Right atrium auricular region (tissue), 2 donors: ENCODE measurements at regions not wholly inside any gene's neighbourhood (a gene's known extent, or its start where the extent isn't known, plus 50 kb on each side); places are given as distances from the start of the nearest gene placed in this dataset.

Experiments used
- DNase-seq: peaks from one replicate; pipeline ENCODE4 v3.0.0-alpha.2; 2019; ENCODE audit warnings: low spot score
- H3K27ac ChIP-seq, 2 donors: fragments of 200-600 bp; sonication (generic); 1 replicate in 1 of 2; 2 replicates in 1 of 2; pipeline ENCODE4 v1.5.1; 2016 to 2019
- H3K27me3 ChIP-seq, 2 donors: fragments of 200-600 bp; sonication (generic); one replicate each; pipeline versions ENCODE4 v1.5.1 to v1.6.0; 2017 to 2019
- H3K36me3 ChIP-seq: fragments of 200-600 bp; sonication (generic); one replicate; pipeline ENCODE4 v1.5.1; 2016
- H3K4me1 ChIP-seq, 2 donors: fragments of 200-600 bp; sonication (generic); one replicate each; pipeline versions ENCODE4 v1.5.1 to v1.6.0; 2017 to 2019
- H3K4me3 ChIP-seq, 2 donors: fragments of 200-600 bp; sonication (generic); 1 replicate in 1 of 2; 2 replicates in 1 of 2; pipeline ENCODE4 v1.5.1; 2017 to 2019; ENCODE audit warnings: mild to moderate bottlenecking in 1 of 2, moderate library complexity in 1 of 2
- H3K9me3 ChIP-seq, 2 donors: fragments of 200-600 bp; sonication (generic); one replicate each; pipeline ENCODE4 v1.5.1; 2019
- CTCF ChIP-seq, 2 donors: fragments of 200-600 bp; sonication (generic); IDR thresholded peaks; one replicate each; pipeline ENCODE4 v1.5.1; 2019; ENCODE audit warnings: antibody characterized with exemption in 2 of 2

GRCh38 chr17:73733517-73733916 lies 89.3 kb upstream of the SDK2 start:
- Histone ChIP-seq H3K4me3 (no peak overlapping the region), H3K36me3 (no peaks in the 10 kb centered on the region), H3K27me3 (no peaks in the 10 kb centered on the region), H3K27ac (no peak overlapping the region), H3K9me3 (peaks cover 0 to 17% of the 10 kb centered on the region in 2 donors), H3K4me1 (no peaks in the 10 kb centered on the region)
- no peak for TF ChIP-seq CTCF (IDR thresholded peaks at IDR 0.05)
- no peak for DNase-seq

DNA sequence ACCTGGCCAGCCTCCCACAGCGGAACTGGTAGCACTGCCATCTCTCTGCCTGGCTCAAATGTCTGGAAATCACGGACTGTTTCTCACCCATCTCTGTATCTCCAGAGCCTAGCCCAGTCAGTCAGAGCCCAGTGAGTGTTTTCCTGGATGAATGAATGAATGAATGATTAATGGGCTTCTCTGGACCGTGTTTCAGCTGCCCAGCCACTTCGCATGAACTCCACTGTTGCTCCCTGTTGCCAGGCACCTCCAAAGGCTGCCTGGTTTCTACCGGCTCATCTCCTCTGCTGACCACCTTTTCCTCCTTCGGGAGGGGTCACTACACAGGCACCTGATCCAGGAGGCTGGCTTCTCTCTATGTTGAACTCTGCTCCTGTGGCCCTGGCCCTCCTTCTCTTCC lies 91.0 kb upstream of the SDK2 start:
- H3K27me3 ChIP-seq = no peaks in the 10 kb centered on the region
- H3K4me3 ChIP-seq = no peak overlapping the region
- no peak for TF ChIP-seq CTCF (IDR thresholded peaks at IDR 0.05)
- H3K27ac ChIP-seq = no peak overlapping the region
- DNase-seq = no peak
- no peaks in the 10 kb centered on the region for H3K36me3 ChIP-seq
- H3K9me3 ChIP-seq = peaks cover 0 to 14% of the 10 kb centered on the region in 2 donors
- H3K4me1 ChIP-seq = no peaks in the 10 kb centered on the region

DNA sequence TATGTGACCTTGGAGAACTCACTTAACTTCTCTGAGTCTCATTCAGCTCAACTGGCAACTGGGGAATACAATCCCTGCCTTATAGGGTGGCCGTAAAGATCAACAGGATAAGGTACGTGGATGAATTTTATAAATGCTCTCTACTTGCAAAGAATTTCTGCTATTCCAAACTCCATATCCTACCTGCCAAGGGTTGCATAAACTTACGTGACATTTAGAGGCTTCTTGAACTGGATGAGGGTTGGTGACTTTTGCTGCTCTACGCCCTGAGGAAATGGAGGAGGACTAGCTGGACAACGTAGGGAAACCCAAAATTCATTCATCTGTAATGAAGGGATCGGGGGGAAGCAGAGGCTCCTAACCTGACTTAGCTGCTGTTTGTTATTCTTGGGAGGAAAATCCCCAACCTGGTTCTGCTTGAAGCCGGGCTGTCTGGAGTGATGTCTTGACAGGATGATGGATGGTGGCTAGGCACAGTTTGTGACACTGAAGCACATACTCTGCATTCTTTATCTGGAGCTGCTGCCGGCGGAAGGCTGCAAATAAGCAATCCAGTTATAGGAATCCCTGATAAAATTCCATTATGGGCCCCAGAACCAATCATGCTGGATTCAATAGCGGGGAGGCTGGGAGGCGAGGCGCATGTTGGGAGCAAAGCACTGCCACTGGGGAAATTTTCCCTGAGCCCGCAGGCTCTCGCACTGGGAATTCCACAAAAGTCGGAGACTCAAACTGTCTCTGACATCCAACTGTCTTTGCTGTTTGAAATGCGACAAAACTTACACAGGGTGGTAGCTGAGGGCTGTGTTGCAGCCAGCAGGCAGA lies 94.7 kb upstream of the SDK2 start:
- H3K36me3 ChIP-seq = no peaks in the 10 kb centered on the region
- peak overlapping the region in 1 of 2 donors; percentile 11 for H3K27ac ChIP-seq
- no peak overlapping the region for H3K4me3 ChIP-seq
- no peaks in the 10 kb centered on the region for H3K27me3 ChIP-seq
- H3K9me3 ChIP-seq = no peaks in the 10 kb centered on the region
- DNase-seq = no peak
- H3K4me1 ChIP-seq = no peaks in the 10 kb centered on the region
- no peak for TF ChIP-seq CTCF (IDR thresholded peaks at IDR 0.05)

- no peak for DNase-seq
- no peaks in the 10 kb centered on the region for H3K36me3 ChIP-seq
- no peak overlapping the region for H3K27ac ChIP-seq
- no peaks in the 10 kb centered on the region for H3K9me3 ChIP-seq
- no peaks in the 10 kb centered on the region for H3K27me3 ChIP-seq
- no peak overlapping the region for H3K4me3 ChIP-seq
- no peak for TF ChIP-seq CTCF (IDR thresholded peaks at IDR 0.05)
- H3K4me1 ChIP-seq = no peaks in the 10 kb centered on the region
Observed at GRCh38 chr17:73740370-73740769, 96.1 kb upstream of the SDK2 start.

- Histone ChIP-seq H3K36me3 (no peaks in the 10 kb centered on the region), H3K27me3 (no peaks in the 10 kb centered on the region), H3K9me3 (no peaks in the 10 kb centered on the region), H3K4me3 (no peak overlapping the region), H3K27ac (no peak overlapping the region), H3K4me1 (no peaks in the 10 kb centered on the region)
- DNase-seq = no peak
- no peak for TF ChIP-seq CTCF (IDR thresholded peaks at IDR 0.05)
Observed at GRCh38 chr17:73742948-73743381, 98.7 kb upstream of the SDK2 start.
